Activated CD4-positive, alpha-beta T cell treated with anti-CD3 and anti-CD28 coated beads, Interleukin-2, Interleukin-4, amounts not matched to agents 100 ng/mL and 50 ng/mL, durations not matched to agents 16 hours and 8 hours (primary cell): ENCODE measurements at regions not wholly inside any gene's neighbourhood (a gene's known extent, or its start where the extent isn't known, plus 50 kb on each side); places are given as distances from the start of the nearest gene placed in this dataset.

ENCODE experiments used
- DNase-seq: peaks from one replicate; pipeline ENCODE4 v3.0.0-alpha.2; 2020; ENCODE audit warnings: low spot score

GRCh38 chr16:50917950-50918703 lies 176.2 kb downstream of the CYLD start:
- no peak for DNase-seq

DNA sequence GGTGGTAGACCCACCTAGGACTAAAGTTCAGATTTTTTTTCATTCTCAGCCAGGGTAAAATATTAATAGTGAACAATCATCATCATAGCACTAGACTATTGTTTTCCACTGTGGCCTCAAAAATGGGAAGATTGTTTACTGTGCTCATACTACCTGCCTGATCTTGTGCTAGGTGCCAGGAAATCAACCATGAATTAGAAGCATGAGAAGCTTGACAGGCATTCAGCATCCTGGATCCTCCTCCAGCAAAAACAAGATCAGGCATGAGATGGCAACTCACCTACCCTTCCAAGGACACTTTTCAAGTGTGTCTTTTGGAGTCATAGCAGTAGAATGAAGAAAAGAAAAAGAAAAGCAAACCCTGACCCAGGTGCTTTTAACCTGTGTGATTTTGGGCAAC lies 174.2 kb downstream of the CYLD start:
- DNase-seq = no peak

DNA sequence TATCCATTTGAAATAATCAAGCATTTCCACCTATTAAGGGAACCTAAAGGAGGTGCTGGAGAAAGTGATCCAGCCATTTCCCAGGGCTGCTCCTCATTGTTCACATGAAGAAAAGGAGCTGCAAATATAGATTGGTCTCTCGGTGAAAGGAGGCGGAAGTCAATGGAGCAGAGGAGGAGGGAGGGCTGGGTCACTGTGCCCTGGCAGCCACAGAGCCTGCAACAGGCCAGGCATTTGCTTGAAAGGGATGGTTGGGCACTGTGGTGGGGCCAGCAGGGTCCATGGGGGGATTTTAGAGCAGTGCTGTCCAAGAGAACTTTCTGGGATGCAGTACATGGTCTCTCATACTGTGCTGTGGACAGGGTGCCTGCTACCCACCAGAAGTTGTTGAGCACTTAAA lies 173.2 kb downstream of the CYLD start:
- no peak for DNase-seq

DNA sequence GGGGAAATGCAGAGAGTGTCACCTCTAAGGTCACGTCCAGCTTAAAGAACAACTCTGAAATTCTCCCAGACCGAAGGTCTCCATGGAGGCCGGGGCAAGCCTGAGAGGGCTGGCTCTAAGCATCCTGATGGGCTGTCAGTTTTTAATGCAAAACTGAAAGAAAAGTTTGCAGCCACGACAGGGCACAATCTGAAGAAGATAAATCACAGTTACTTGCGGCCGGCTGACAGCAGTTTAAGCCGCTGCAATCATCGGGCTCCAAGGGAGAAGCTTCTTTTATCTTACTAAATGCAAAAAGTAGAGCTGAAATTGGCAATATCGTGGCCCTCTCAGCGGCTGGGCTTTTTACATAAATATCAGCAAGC lies 168.8 kb downstream of the CYLD start:
- DNase-seq = no peak

GRCh38 chr16:50909831-50910735 lies 168.2 kb downstream of the CYLD start:
- DNase-seq = no peak

DNA sequence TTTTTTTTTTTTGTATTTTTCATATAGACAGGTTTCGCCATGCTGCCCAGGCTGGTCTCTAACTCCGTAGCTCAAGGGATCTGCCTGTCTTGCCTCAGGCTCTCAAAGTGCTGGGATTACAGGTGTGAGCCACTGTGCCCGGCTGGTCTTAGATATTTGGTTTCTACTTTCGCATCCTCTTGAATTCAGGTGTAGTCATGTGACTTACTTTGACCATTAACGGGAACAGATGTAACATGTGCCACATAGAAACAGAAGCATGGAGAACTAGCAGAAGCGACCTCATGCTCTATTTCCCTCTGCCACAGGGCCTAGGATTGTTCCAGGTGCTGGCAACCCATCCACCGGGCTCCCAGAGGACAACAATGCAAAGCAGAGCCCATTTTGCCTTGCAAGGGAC lies 166.6 kb downstream of the CYLD start:
- no peak for DNase-seq

- no peak for DNase-seq
Observed at GRCh38 chr16:50906454-50906853, 164.6 kb downstream of the CYLD start.

DNA sequence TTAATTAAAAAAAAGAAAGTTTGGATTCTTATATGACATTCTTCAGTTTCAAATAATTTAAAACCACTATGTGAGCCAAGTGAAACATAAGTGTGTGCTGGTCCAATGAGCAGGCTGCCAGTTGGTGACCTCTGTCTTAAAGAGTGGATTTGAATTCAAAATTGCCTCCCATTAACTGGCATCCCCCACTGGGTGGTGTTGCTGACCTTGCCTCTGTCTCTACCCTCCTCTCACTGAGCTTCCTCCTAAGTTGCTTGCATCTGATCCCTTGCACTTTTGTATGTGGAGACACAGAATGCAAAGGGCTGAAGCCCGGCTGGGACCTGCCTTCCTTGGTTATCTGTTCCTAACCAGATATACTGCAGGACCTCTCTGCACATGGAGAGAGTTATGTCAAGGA lies 160.6 kb downstream of the CYLD start:
- no peak for DNase-seq

GRCh38 chr16:50901062-50901461 lies 159.2 kb downstream of the CYLD start:
- no peak for DNase-seq

- DNase-seq = no peak
Observed at GRCh38 chr16:50900391-50900942, 158.6 kb downstream of the CYLD start.

DNA sequence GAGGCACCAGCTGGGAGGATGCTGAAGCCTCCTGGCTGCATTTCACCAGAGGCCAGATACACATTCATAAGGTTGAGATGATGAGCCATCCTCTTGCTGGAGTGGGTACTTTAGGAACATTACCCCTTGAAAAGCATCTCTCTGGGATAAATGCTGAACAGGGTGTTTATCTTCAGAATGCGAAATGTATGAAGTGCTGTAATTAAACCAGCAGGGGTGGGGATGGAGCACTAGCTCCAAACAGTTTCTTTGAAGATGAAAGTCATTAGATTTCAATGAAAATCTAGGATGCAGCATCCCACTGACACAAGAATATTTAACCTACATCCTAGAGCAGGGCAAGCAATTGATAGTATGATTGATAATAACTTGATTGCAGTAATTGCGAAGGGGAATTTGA lies 158.1 kb downstream of the CYLD start:
- no peak for DNase-seq

- no peak for DNase-seq
Observed at GRCh38 chr16:50889746-50890145, 147.9 kb downstream of the CYLD start.

GRCh38 chr16:50889276-50889675 lies 147.4 kb downstream of the CYLD start:
- DNase-seq = no peak

- no peak for DNase-seq
Observed at GRCh38 chr16:50888486-50889261, 146.8 kb downstream of the CYLD start.

- DNase-seq = no peak
Observed at GRCh38 chr16:50887500-50888298, 145.8 kb downstream of the CYLD start.

GRCh38 chr16:50884066-50884860 lies 142.4 kb downstream of the CYLD start:
- peak; percentile 29 for DNase-seq

DNA sequence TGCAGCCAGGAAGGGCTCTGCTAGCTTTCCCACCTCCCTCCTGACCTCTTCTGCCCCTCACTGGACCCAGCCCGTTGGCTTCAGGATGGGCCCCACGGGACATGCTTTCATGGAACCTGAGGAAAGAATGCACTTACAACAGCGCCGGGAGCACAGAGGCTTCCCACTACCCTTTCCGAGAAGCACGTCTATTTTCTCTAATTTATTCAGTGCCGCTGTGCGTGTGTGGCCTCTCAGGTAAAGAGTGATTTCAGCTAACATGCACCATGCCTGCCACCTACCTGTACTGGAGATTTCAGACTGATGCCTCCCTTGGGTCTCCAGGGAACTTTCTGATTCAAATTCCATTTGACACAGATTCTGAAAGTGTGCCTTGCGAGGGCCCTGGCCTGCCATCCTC lies 140.1 kb downstream of the CYLD start:
- DNase-seq = no peak

GRCh38 chr16:50881331-50881830 lies 139.5 kb downstream of the CYLD start:
- no peak for DNase-seq

GRCh38 chr16:50880926-50881325 lies 139.0 kb downstream of the CYLD start:
- no peak for DNase-seq
